ENCODE measurements at regions not wholly inside any gene's neighbourhood (a gene's known extent, or its start where the extent isn't known, plus 50 kb on each side); places are given as distances from the start of the nearest gene placed in this dataset.

DNA sequence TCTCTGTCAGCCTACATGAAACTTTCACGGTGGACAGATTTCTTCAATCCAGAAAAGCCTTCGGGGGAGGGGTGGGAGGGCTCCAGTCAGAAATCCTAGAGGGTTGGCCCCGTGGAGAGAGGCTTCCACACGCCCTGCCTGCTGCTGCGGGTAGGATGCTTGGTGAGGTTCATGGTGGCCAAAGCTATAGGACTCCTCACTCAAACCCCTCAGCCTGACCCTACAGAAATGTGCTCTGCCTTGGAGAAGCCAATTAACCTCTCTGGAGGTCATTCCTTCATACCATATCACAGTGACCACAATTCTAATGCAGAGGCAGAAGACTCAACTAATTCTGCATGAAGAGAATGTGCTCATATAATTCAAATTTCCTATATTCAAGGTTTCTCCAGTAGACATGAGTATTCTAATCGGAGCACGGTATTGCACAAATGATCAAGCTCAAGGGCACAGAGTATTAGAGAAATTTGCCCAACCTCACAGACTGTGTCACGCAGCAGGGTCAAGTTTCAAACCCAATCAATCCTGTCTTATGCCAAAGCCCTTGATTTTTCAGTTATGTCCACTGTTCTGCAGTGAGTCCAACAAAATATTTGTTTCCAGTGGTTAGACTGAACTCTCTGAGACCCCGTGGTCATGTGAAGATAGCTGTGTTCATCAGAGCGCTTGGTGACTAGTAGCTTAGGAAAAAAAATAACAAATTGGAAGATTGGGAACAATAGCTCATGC lies 104.8 kb downstream of the TOMM20 start:
- TF ChIP-seq, protein P1, sequence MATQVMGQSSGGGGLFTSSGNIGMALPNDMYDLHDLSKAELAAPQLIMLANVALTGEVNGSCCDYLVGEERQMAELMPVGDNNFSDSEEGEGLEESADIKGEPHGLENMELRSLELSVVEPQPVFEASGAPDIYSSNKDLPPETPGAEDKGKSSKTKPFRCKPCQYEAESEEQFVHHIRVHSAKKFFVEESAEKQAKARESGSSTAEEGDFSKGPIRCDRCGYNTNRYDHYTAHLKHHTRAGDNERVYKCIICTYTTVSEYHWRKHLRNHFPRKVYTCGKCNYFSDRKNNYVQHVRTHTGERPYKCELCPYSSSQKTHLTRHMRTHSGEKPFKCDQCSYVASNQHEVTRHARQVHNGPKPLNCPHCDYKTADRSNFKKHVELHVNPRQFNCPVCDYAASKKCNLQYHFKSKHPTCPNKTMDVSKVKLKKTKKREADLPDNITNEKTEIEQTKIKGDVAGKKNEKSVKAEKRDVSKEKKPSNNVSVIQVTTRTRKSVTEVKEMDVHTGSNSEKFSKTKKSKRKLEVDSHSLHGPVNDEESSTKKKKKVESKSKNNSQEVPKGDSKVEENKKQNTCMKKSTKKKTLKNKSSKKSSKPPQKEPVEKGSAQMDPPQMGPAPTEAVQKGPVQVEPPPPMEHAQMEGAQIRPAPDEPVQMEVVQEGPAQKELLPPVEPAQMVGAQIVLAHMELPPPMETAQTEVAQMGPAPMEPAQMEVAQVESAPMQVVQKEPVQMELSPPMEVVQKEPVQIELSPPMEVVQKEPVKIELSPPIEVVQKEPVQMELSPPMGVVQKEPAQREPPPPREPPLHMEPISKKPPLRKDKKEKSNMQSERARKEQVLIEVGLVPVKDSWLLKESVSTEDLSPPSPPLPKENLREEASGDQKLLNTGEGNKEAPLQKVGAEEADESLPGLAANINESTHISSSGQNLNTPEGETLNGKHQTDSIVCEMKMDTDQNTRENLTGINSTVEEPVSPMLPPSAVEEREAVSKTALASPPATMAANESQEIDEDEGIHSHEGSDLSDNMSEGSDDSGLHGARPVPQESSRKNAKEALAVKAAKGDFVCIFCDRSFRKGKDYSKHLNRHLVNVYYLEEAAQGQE (IDR thresholded peaks at IDR 0.05; ENCODE audit: insufficient replicate concordance, low read depth): no peak
- TF ChIP-seq POLR2AphosphoS5 (IDR thresholded peaks at IDR 0.05; ENCODE audit: low read depth) (no peak), CTCF (IDR thresholded peaks at IDR 0.05; ENCODE audit: insufficient read depth, low read length) (no peak), GABPA (IDR thresholded peaks at IDR 0.05; ENCODE audit: low read depth) (no peak), SPI1 (IDR thresholded peaks at IDR 0.05; ENCODE audit: borderline replicate concordance, low read depth) (no peak)
- H3K27ac ChIP-seq (replicated peaks): no peak overlapping the region
- no peak for DNase-seq (ENCODE audit: low read depth in 1 of 2, low spot score in 1 of 2)
- H3K4me3 ChIP-seq (replicated peaks; ENCODE audit: insufficient read depth, low read length): no peak overlapping the region
- no peaks in the 10 kb centered on the region for H3K27me3 ChIP-seq (ENCODE audit: insufficient read depth, poor library complexity, severe bottlenecking)

GRCh38 chr1:235022981-235023710 lies 105.5 kb downstream of the TOMM20 start:
- Histone ChIP-seq H3K27ac (replicated peaks) (no peak overlapping the region), H3K4me3 (replicated peaks; ENCODE audit: insufficient read depth, low read length) (no peak overlapping the region), H3K27me3 (ENCODE audit: insufficient read depth, poor library complexity, severe bottlenecking) (no peaks in the 10 kb centered on the region)
- DNase-seq (ENCODE audit: low read depth in 1 of 2, low spot score in 1 of 2): no peak
- no peak for TF ChIP-seq GABPA (IDR thresholded peaks at IDR 0.05; ENCODE audit: low read depth)
- TF ChIP-seq POLR2AphosphoS5 (IDR thresholded peaks at IDR 0.05; ENCODE audit: low read depth): no peak
- no peak for TF ChIP-seq SPI1 (IDR thresholded peaks at IDR 0.05; ENCODE audit: borderline replicate concordance, low read depth)
- TF ChIP-seq CTCF (IDR thresholded peaks at IDR 0.05; ENCODE audit: insufficient read depth, low read length): no peak
- TF ChIP-seq, protein P1 (IDR thresholded peaks at IDR 0.05; ENCODE audit: insufficient replicate concordance, low read depth): no peak

DNA sequence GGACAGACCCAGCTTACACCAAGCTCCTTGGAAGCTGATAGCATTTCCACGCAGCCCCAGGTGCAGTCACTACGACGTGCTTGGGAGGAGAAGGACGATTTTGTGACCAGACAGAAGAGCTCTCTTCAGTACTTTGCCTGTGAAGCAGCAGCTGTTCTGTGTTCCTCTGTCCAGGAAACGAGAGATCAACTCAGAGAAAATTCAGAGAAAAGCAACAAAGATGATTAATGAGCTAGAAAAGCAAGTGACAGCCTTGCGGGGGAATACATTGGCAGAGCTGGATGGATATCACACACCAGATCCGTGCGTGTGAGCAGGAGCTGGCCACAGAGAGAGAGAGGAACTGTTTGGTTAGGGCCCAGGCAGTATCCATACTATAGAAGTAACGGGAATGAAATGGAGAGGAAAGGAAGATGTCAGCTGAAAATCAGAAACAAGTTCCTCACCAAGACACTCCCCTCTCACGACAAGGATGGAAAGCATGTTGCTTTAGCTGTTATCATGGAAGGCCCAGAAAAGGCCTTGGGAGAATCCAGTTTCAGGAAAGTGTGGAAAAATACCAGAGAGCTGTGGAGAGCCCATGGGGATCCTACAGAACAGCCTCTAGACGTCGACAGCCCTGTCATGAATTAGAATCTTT lies 106.2 kb downstream of the TOMM20 start:
- no peak for TF ChIP-seq POLR2AphosphoS5 (IDR thresholded peaks at IDR 0.05; ENCODE audit: low read depth)
- TF ChIP-seq, protein P1 (IDR thresholded peaks at IDR 0.05; ENCODE audit: insufficient replicate concordance, low read depth): no peak
- no peak for TF ChIP-seq CTCF (IDR thresholded peaks at IDR 0.05; ENCODE audit: insufficient read depth, low read length)
- no peak for TF ChIP-seq GABPA (IDR thresholded peaks at IDR 0.05; ENCODE audit: low read depth)
- no peak for TF ChIP-seq SPI1 (IDR thresholded peaks at IDR 0.05; ENCODE audit: borderline replicate concordance, low read depth)
- DNase-seq (ENCODE audit: low read depth in 1 of 2, low spot score in 1 of 2): no peak
- Histone ChIP-seq H3K27ac (replicated peaks) (no peak overlapping the region), H3K27me3 (ENCODE audit: insufficient read depth, poor library complexity, severe bottlenecking) (no peaks in the 10 kb centered on the region), H3K4me3 (replicated peaks; ENCODE audit: insufficient read depth, low read length) (no peak overlapping the region)

Measured in HL-60 (cell line).